GM12874 (cell line): ENCODE measurements at regions not wholly inside any gene's neighbourhood (a gene's known extent, or its start where the extent isn't known, plus 50 kb on each side); places are given as distances from the start of the nearest gene placed in this dataset.

Source experiments
- TF ChIP-seq, protein P1 (sequence below): IDR thresholded peaks from 2 replicates; pipeline ENCODE4 v1.5.1; 2011; ENCODE audit warnings: low read depth, mild to moderate bottlenecking, control low read depth, low read length, moderate library complexity; ENCODE audit not compliant: insufficient read depth

DNA sequence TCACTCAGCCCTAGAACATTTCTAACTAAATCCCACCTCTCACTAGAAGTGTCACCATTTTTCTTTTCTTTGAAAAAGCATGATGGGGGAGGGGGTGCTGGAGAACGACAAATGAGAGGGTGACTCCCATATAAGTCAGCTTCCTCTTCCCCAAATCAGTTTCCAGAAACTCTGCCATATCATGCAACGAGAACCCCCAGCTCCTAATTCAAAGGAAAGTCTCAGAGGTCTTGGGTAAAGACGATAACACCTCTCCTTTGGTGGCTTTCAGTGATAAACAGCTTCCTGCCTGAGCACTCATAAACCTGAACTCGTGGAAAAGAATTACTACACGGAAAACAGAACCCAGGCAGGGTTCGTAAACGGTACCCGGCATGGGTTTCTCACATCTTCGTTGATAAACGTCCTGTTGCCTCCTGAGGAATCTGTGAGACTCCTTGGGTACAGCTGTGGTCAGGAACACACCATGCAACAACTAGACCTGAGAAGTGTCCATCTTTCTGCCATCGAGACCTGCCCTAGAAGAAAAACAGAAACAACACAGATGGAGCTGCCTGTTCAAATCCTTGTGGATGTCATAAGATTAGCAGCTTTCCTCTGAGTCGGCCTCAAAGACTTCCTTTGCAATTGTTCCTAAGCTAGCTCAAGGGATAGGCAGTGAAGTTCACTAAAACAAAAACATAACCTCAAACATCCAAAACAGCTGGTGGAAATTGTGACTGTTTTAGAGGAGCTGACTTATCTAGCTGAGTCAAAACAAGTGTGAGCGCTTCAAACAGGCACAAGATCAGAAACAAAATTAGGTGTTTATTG, 185.8 kb upstream of the PRDM1 start:
- TF ChIP-seq, protein P1, sequence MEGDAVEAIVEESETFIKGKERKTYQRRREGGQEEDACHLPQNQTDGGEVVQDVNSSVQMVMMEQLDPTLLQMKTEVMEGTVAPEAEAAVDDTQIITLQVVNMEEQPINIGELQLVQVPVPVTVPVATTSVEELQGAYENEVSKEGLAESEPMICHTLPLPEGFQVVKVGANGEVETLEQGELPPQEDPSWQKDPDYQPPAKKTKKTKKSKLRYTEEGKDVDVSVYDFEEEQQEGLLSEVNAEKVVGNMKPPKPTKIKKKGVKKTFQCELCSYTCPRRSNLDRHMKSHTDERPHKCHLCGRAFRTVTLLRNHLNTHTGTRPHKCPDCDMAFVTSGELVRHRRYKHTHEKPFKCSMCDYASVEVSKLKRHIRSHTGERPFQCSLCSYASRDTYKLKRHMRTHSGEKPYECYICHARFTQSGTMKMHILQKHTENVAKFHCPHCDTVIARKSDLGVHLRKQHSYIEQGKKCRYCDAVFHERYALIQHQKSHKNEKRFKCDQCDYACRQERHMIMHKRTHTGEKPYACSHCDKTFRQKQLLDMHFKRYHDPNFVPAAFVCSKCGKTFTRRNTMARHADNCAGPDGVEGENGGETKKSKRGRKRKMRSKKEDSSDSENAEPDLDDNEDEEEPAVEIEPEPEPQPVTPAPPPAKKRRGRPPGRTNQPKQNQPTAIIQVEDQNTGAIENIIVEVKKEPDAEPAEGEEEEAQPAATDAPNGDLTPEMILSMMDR: no peak

DNA sequence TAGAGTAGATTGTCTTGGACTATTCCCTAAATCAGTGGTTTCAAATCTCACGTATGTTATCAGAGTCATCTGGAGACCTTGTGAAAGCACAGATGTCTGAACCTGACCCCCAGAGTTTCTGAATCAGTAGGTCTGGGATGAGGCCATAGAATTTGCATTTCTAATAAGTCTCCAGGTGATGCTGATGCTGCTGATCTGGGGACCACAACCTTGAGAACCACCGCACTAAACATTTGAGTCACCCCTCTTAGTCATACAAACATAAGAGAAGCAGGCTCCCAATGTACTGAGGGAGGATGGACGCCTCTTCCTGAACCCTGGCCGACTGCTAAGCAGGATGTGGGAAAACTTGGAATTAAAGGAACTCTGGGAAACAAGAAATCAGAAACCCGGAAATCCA, 187.8 kb upstream of the PRDM1 start:
- TF ChIP-seq, protein P1: no peak

DNA sequence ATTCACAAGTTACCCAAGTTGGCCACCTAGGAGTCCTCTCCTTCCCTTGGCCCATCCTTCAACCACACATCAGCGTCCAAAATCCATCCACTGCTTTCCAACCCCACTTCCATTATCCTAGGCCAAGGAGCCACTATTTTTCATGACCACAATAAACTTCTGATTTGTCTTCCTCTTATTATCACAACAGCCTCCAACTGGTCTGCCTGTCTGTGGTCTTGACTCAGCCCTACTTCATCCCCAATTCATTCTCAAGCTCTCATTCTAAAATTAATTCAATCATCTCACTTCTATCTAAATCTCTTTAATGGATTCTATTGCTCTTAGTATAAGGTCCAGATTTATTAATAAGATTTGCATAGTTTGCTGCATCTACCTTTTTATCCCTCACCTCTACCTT, 189.0 kb upstream of the PRDM1 start:
- TF ChIP-seq, protein P1: no peak

DNA sequence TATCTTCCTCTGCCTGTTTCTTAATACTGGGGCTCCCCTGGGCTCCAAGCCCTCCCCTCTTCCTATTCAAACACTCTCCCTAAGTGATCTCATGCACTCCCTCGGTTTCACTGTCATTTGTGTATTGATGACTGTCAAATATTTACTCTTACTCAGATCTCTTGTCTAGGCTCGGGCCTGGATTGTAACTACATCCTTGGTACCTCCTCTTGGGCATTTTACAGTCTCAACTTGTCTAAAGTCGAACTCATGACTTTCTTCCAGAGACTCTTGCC, 189.4 kb upstream of the PRDM1 start:
- TF ChIP-seq, protein P1: no peak

DNA sequence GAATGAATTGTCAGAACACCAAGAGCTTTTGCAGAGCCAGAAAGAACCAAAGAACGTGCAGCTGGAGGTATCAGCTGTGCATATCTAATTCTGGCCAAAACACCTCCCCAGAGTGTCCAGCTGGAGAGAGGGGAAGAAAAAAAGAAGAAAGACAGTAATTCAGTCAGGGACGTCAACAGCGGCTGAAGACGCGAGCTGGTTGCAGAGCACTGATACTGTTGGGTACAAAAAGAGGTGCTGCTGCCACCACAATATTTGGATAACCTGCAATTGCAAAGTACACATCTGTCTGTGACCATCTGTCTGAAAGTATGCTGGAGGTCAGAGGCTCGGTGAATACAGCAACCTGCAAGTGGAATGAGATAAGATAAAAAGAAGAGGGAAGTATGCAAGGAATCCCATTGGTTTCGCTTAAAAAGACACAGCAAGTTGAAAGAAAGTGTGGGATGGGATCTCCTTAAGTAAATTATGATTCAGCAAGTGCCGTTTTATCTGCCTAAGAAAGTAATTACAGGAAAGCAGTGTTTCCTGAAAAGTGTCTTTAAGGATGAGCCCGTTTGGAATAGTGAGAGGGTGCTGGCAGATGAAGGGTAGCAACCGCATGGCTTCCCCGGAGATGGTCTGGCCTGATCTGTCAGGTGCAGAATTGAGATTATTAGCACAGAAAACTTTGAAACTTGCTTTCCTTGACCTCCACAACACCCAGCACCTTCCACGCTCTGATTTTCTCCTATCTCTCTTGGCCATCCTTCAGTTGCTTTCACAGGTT, 189.9 kb upstream of the PRDM1 start:
- TF ChIP-seq, protein P1: no peak

DNA sequence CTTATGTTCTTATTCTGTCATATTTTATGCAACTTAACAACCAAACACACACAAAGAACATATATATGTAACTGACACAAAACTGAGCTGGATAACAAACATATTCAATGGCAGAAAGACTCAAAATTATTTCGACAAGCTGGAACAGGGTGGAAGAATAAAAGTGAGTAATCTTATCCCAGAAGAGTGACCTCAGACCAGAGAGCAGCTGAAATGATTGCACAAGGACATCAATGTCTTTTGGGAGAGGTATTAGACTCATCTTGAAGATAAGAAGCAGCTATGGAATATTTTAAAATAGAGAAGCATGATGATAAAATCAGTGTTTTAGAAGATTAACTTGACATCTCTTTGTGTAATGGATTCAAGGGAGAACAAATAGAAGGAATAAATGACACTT, 191.6 kb upstream of the PRDM1 start:
- TF ChIP-seq, protein P1: no peak

DNA sequence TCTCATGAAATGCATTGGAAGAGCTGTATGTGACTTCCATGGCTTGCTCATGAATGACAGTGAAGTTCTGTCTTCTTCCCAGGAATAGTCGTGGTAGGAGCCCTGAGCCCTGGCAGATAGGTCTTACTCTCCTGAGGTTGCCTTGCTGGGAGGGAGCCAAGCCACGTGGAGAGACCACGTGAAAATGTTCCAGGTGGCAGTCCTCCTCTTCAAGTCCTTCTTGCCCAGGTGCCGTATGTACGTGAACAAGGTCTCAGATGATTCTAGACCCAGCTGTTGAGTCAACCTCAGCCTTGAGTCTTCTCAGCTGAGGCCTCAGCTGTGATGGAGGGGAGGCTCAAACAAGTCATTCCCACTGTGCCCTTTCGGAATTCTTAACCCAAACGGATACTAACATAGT, 192.4 kb upstream of the PRDM1 start:
- TF ChIP-seq, protein P1: no peak
